ENCODE measurements at regions not wholly inside any gene's neighbourhood (a gene's known extent, or its start where the extent isn't known, plus 50 kb on each side); places are given as distances from the start of the nearest gene placed in this dataset.

GRCh38 chr14:92247341-92247740 is 75.6 kb upstream of the SLC24A4 start:
- Histone ChIP-seq H3K4me1 (ENCODE audit: control insufficient read depth, insufficient read depth, low read length) (no peaks in the 10 kb centered on the region), H3K9me3 (ENCODE audit: control insufficient read depth, insufficient read depth, low read depth, low read length) (peaks cover 3% of the 10 kb centered on the region; the same call in 1 of the 2 replicates), H3K27ac (ENCODE audit: extremely low read depth, low read depth, low read length) (no peak overlapping the region), H3K36me3 (ENCODE audit: control insufficient read depth in 2 of 2, insufficient read depth in 1 of 2, low read length in 2 of 2) (no peaks in the 10 kb centered on the region), H3K4me3 (ENCODE audit: low read depth, low read length) (no peak overlapping the region)
- POLR2A ChIA-PET: no interaction called here
- CTCF ChIA-PET: interaction anchor here (0.8 kb wide), 1 partner anchor 439 kb away, joined by 5 read pairs; no protein-coding TSS in a partner anchor
- TF ChIP-seq ZNF26 (tag by site-specific recombination; IDR thresholded peaks at IDR 0.05) (no peak), BCL11B (tag by site-specific recombination; IDR thresholded peaks at IDR 0.05; ENCODE audit: low read depth) (no peak), ZNF621 (tag by site-specific recombination; IDR thresholded peaks at IDR 0.05) (no peak)

GRCh38 chr14:92247947-92248346 is 75.0 kb upstream of the SLC24A4 start:
- no peak overlapping the region for H3K4me3 ChIP-seq (ENCODE audit: low read depth, low read length)
- H3K27ac ChIP-seq (ENCODE audit: extremely low read depth, low read depth, low read length): no peak overlapping the region
- TF ChIP-seq ZNF274 (IDR thresholded peaks at IDR 0.05; ENCODE audit: low read length) (no peak), ZNF274 (tag by site-specific recombination; IDR thresholded peaks at IDR 0.05; ENCODE audit: borderline replicate concordance) (no peak), PRDM1 (tag by site-specific recombination; IDR thresholded peaks at IDR 0.05) (no peak), ZNF843 (tag by site-specific recombination; IDR thresholded peaks at IDR 0.05) (no peak), ZNF518A (tag by site-specific recombination; conservative IDR thresholded peaks at IDR 0.05; ENCODE audit: low read depth) (no peak), ZNF548 (tag by site-specific recombination; IDR thresholded peaks at IDR 0.05) (no peak), HIC1 (tag by site-specific recombination; IDR thresholded peaks at IDR 0.05) (no peak), ZNF202 (tag by site-specific recombination; IDR thresholded peaks at IDR 0.05; ENCODE audit: borderline replicate concordance) (no peak)
- TF ChIP-seq, protein P1, sequence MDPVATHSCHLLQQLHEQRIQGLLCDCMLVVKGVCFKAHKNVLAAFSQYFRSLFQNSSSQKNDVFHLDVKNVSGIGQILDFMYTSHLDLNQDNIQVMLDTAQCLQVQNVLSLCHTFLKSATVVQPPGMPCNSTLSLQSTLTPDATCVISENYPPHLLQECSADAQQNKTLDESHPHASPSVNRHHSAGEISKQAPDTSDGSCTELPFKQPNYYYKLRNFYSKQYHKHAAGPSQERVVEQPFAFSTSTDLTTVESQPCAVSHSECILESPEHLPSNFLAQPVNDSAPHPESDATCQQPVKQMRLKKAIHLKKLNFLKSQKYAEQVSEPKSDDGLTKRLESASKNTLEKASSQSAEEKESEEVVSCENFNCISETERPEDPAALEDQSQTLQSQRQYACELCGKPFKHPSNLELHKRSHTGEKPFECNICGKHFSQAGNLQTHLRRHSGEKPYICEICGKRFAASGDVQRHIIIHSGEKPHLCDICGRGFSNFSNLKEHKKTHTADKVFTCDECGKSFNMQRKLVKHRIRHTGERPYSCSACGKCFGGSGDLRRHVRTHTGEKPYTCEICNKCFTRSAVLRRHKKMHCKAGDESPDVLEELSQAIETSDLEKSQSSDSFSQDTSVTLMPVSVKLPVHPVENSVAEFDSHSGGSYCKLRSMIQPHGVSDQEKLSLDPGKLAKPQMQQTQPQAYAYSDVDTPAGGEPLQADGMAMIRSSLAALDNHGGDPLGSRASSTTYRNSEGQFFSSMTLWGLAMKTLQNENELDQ (tag by site-specific recombination; IDR thresholded peaks at IDR 0.05; ENCODE audit: low read depth): no peak
- H3K9me3 ChIP-seq (ENCODE audit: control insufficient read depth, insufficient read depth, low read depth, low read length): peaks cover 3% of the 10 kb centered on the region; the same call in 1 of the 2 replicates
- ChIA-PET POLR2A (no interaction called here), CTCF (no interaction called here)
- H3K4me1 ChIP-seq (ENCODE audit: control insufficient read depth, insufficient read depth, low read length): no peaks in the 10 kb centered on the region
- no peaks in the 10 kb centered on the region for H3K36me3 ChIP-seq (ENCODE audit: control insufficient read depth in 2 of 2, insufficient read depth in 1 of 2, low read length in 2 of 2)

All from HEK293 (cell line).